Vagina (tissue), 2 donors: ENCODE measurements at regions not wholly inside any gene's neighbourhood (a gene's known extent, or its start where the extent isn't known, plus 50 kb on each side); places are given as distances from the start of the nearest gene placed in this dataset.

Experiments
- CTCF ChIP-seq, 3 experiments: fragments of 450-650 bp in 2 of 3; fragments of 200-600 bp in 1 of 3; sonication (generic) in 1 of 3; IDR thresholded peaks; one replicate each; pipeline ENCODE4 v1.5.1; 2017 to 2019; ENCODE audit warnings: antibody characterized with exemption in 3 of 3, mild to moderate bottlenecking in 2 of 3, moderate library complexity in 2 of 3
- POLR2A ChIP-seq, 2 donors: fragments of 450-650 bp; IDR thresholded peaks; one replicate each; pipeline ENCODE4 v1.6.1; 2017; ENCODE audit warnings: antibody characterized with exemption in 2 of 2, mild to moderate bottlenecking in 2 of 2, moderate library complexity in 2 of 2
- POLR2AphosphoS5 ChIP-seq, 2 donors: sonication (generic); formaldehyde crosslinking; IDR thresholded peaks; one replicate each; pipeline ENCODE4 v1.9.0; 2017; ENCODE audit warnings: antibody characterized with exemption in 2 of 2, mild to moderate bottlenecking in 2 of 2, low read depth in 1 of 2; ENCODE audit not compliant: insufficient read depth in 1 of 2

- TF ChIP-seq CTCF (IDR thresholded peaks at IDR 0.05): no peak
- no peak for TF ChIP-seq POLR2A (IDR thresholded peaks at IDR 0.05)
- no peak for TF ChIP-seq POLR2AphosphoS5 (IDR thresholded peaks at IDR 0.05; ENCODE audit: insufficient read depth in 1 of 2, low read depth in 1 of 2)
These were observed 493.7 kb upstream of the GRM7 start for GRCh38 chr3:6367171-6367570.
